Stimulated activated CD4-positive, alpha-beta T cell treated with anti-CD3 and anti-CD28 coated beads, Interleukin-15, amount 100 ng/mL, for 1 hour (primary cell): ENCODE measurements at regions not wholly inside any gene's neighbourhood (a gene's known extent, or its start where the extent isn't known, plus 50 kb on each side); places are given as distances from the start of the nearest gene placed in this dataset.

Source experiments
- DNase-seq, 2 donors: peaks; one replicate each; pipeline ENCODE4 v3.0.0-alpha.2; 2020; ENCODE audit warnings: low read depth in 1 of 2, low spot score in 1 of 2

GRCh38 chr5:167661605-167662004, 629.8 kb upstream of the WWC1 start:
- no peak for DNase-seq

- no peak for DNase-seq
Observed at GRCh38 chr5:167664222-167664804, 627.1 kb upstream of the WWC1 start.

DNA sequence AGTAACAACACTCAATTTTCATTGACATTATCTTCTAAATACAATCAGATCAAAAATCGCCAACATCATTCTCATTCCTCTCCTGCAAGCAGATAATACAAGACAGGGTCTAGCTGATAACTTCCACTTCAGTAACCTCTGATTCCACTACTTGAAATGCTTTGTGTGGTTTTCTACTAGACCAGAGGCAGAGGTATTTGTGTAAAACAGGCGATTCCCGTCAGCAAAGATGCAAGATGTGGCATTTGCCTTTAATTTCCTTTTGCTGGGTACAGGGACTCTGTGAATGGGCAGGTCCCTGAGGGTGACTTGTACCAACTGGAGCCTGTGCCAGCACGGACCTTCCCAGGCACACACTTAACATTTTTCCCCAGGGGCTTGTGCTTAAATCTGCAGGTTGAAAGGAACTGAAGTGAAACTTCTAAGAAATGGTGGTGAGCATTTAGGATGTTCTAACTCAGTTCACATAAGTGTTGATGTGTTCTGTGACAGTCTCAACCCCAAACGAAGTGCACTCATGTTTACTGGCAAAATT, 625.5 kb upstream of the WWC1 start:
- DNase-seq = no peak

DNA sequence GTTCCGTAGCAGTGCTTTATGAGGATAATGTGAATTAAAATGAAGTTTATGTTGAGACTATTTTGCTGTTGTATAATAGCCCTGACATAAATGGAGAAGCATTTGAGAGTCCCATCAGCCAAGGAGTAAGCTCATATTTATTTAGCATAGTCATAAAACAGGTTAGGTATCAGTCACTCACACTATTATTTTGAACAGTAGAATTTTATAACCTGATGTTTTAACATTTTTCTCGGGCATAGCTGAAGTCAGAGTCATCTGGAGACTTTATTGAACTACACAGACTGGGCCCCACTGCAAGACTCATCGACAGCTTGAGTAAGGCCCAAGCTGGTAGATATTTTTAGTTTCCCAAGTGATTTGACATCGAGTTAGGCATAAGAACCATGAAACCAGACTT, 620.3 kb upstream of the WWC1 start:
- no peak for DNase-seq

DNA sequence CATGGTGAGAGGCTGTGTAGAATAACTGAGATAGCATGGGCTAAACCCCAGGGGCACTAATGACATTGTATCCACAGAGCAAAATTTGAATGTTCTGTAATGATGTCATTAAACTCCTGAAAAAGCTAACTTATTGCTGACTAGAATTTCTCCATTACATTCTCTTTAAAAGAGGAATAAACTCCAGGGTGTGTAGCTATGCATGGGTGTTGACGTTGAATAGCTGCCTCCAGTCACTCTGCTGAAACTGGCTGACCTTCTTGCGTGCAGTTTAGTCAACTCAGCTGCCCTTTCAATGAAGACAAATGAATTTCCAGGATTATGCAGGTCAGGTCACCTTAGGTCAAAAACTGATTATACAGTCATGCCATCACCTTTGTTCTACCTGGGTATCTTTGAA, 617.5 kb upstream of the WWC1 start:
- DNase-seq = no peak

DNA sequence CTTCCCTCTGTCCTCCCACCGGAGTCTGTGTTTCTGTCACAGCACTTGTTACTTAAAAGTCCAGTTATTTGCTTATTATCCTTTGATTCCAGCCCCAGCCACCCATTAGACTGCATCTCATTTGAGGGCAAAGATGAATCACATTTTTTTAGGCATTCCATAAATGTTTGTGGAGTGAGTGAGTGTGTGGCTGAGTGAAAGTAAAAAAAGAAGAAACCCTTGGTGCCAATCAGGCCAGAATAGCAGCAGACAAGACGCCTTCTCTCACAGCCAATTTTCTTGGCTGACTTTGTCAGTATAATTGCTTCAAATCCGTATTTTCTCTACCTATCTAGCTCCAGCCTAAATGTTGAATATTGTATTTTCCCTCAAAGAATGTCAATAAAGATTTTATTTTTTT, 613.0 kb upstream of the WWC1 start:
- DNase-seq = no peak

DNA sequence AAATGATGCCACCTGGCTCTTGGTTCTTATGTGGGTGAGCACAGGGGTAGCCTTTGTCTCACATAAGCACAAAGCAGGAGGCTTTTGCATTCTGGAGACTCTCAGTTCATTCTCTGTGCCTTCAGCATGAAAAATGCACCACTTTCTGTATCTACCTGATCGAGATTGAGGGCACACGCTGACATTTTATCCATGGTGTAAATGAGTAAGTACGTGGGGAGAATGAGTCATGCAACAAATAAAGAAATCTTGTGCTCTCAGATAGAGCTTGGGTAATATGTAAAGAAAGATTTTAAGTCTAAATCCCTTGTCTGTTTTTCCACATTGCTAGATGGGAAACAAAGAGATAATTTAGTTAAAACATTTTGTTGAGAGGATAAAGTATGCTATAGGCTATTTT, 607.2 kb upstream of the WWC1 start:
- DNase-seq = no peak

DNA sequence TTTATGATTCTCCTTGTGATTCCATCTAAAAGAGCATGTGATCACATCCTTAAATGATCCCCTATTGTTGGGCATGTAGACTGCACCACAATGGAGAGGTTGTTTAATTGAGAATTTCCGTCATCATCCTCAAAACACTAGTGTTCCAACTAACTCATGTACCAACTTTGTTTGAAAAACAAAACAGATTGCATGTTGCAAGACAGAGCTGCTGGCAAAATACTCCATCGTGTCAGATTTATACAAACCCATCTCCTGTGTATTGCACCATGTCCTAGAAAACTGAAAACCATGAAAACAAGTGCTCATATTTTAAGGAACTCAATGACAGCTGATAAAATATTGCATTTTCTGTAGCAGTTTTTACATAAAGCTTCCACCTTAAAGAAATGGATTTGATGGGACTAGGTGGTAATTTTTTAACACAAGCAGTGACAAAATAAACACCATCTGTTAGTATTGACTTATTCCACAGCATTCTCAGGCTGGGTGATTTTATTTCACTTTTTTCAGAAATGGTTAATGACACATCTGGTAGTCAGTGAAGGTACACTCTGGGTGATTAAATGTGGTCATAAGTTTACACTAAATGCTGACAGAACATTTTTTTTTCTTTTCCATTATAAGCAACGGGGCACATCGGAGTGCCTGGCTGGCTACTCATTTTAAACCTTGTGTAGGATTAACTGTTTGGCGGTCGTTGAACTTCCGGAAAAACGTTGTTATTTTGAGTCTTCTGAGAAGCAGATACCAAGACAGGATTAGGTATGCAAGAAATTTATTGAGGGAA, 602.9 kb upstream of the WWC1 start:
- DNase-seq = no peak

- no peak for DNase-seq
Observed at GRCh38 chr5:167694325-167695147, 596.9 kb upstream of the WWC1 start.

- no peak for DNase-seq
Observed at GRCh38 chr5:167696558-167697314, 594.7 kb upstream of the WWC1 start.

GRCh38 chr5:167699432-167699831, 592.0 kb upstream of the WWC1 start:
- no peak for DNase-seq

DNA sequence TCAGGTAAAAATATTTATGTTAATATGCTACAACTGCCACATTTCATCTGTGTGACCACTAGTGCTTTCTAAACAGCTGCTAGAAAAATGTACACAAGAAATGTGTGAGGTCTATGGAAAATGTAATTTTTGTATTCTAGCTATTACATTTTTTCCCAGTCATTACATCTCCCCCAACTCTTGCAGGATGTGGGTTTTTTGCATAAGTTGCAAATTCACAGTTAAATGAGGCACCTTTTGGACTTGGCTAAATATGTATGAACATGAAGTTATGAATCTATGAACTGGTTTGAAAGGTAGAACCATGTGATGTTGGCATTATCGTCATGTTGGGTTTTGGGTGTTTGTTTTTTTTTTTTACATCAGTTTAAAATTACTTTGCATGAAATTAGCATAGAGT, 590.4 kb upstream of the WWC1 start:
- DNase-seq = no peak

GRCh38 chr5:167702014-167702413, 589.4 kb upstream of the WWC1 start:
- DNase-seq = no peak

DNA sequence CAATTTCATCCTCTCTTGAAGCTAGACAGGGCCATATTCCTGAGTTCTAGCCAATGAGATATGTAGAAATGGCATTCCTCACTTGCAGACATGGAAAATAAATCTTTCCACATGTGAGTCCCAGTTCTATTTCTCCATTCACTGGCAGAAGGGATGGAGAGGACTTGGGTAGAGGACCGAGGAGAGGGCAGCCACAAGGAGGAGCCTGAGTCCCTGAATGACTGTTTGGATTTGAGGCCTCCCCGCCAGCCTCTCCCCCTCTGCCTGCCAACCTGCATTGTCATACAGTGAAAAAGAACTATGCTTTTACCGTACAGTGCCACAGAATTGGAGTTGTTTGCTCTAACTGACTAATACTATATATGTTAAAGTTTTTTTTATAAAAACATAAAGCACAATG, 583.0 kb upstream of the WWC1 start:
- DNase-seq = no peak

DNA sequence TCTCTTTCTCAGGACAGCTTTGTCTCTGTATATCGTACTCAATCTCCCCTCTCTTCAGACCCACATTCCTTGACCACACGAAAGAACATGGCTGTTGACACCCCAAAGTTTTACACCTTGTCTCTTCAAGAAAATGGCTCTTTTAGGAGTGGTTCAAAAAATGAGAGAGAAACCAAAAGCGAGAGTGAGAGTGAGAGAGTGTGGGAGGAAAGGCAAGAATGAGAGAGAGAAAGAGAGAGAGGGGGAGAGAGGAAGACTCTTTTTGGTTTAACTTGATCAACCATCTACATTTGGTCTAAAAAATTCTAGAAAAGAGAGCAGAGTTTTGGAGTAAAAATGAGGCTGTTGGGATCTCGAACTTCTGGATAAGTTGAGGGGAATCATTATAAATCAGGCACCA, 581.8 kb upstream of the WWC1 start:
- DNase-seq = no peak

DNA sequence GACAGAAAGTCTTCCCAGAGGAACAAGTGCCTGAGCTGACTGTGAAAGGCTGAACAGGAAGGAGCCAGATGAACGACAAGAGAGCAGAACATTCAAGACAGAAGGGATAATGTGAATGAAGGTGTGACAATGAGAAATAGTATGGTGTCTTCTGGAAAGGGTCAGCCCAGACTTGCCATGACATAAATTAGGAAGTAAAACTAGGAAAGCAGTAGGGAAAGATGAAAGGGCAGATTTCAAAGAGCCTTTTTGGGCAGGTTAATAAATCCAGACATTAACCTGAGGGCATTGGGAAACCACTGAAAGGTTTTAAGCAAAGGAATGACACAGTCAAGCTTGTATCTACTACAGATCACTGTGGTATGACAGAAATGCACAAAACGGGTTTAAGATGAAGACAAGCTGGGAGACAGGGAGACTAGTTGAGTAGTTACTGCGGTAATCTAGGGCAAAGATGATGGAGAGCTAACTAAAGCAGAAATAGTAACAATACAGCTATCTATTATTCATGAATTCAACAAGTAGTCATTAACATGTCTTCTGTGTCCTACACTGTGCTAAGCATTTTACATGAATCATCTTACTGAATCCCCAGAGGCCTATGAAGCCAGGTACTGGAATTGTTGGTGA, 580.9 kb upstream of the WWC1 start:
- DNase-seq = no peak

DNA sequence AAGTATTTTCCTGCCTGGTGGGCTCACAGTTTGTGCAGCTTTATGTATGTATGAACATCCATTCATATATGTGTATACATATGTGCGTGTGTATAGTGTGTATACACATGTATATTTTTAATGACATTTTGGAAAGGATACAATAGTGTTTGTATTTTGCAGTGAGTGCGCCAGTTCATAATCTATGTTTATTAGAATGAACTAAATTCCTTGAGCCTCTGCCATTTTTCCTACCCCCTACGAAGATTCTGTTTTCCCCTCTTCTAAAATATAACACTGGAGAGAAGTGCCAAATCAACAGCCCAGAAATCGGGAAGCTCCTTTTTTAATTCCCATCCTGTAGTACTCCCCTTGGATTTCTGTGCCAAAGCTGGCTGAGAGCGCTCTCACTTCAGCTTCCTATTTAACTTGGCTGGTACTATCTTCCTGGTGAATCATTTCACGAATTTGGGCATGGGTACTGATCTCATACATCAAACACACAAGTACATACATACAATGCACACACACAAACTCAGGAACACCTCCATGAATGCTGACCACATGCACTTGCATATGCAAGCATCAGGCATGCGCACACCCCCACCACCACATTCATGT, 578.4 kb upstream of the WWC1 start:
- DNase-seq = no peak

DNA sequence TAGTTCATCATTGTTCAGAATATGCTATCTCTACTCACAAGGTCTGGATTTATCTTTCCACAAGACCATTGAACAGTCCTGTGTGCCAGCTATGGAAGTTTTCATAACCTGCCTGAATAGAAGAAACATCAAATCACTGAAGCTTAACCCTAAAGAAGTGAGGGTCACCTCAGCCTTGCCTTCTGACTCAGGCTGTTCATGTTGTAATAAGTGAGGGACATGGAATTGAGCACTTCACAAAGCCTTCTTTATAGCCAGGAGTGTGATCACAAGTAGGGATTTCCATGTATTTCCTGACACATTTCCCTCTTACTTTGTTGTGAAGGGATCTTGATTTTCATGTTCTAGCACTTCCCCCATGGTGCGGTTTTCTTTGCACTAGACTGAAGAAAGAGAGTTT, 577.5 kb upstream of the WWC1 start:
- no peak for DNase-seq

GRCh38 chr5:167716126-167716775, 575.2 kb upstream of the WWC1 start:
- DNase-seq = no peak

DNA sequence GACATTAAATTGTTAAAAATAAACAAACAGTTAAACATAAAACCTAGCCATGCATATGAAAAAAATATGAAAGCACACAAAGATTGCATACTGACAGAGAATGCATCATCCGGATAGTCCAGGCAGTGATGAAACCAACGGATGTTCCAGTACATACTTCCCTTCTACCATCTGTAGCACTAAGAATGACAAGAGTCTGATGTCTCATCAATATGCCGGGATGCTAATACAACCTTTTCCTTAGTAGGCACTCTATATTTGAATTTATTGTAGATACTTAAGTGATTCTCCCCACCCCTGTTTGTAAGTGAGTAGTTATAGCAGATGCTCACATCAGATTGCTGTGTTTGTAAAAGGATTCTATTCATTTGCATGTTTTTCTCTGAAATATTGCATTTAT, 571.2 kb upstream of the WWC1 start:
- no peak for DNase-seq
